Nephron (organoid): ENCODE measurements at regions not wholly inside any gene's neighbourhood (a gene's known extent, or its start where the extent isn't known, plus 50 kb on each side); places are given as distances from the start of the nearest gene placed in this dataset.

Source experiments
- H3K27ac Mint-ChIP-seq, 3 experiments: 2 replicates each; pipeline ENCODE4 v1.8.0; 2020; ENCODE audit warnings: mixed read lengths in 3 of 3, mild to moderate bottlenecking in 2 of 3, moderate library complexity in 1 of 3
- H3K27me3 Mint-ChIP-seq: 2 replicates; pipeline ENCODE4 v1.8.0; 2021; ENCODE audit warnings: low read depth, mild to moderate bottlenecking, moderate library complexity, mixed read lengths
- H3K36me3 Mint-ChIP-seq: 2 replicates; pipeline ENCODE4 v1.8.0; 2020; ENCODE audit warnings: low read depth, mixed read lengths
- H3K4me1 Mint-ChIP-seq: 2 replicates; pipeline ENCODE4 v1.8.0; 2020; ENCODE audit warnings: mixed read lengths
- H3K4me3 Mint-ChIP-seq, 3 experiments: 2 replicates each; pipeline ENCODE4 v1.8.0; 2020; ENCODE audit warnings: mild to moderate bottlenecking in 3 of 3, mixed read lengths in 3 of 3, moderate library complexity in 2 of 3
- H3K9me3 Mint-ChIP-seq: 2 replicates; pipeline ENCODE4 v1.8.0; 2020; ENCODE audit warnings: mixed read lengths
- CTCF ChIP-seq, 3 experiments: fragments of 200-600 bp; sonication (generic); IDR thresholded peaks; one replicate each; pipeline ENCODE4 v1.5.0; 2021; ENCODE audit warnings: antibody characterized with exemption in 3 of 3; ENCODE audit not compliant: unreplicated experiment in 3 of 3

GRCh38 chr1:208410409-208410808 is 166.2 kb upstream of the PLXNA2 start:
- no peaks in the 10 kb centered on the region for H3K36me3 Mint-ChIP-seq
- H3K9me3 Mint-ChIP-seq = no peaks in the 10 kb centered on the region
- no peak overlapping the region for H3K4me3 Mint-ChIP-seq
- no peak overlapping the region for H3K27ac Mint-ChIP-seq
- no peak for TF ChIP-seq CTCF (IDR thresholded peaks at IDR 0.05; ENCODE audit: unreplicated experiment in 3 of 3)
- H3K4me1 Mint-ChIP-seq = no peaks in the 10 kb centered on the region
- H3K27me3 Mint-ChIP-seq = no peaks in the 10 kb centered on the region

- TF ChIP-seq CTCF (IDR thresholded peaks at IDR 0.05; ENCODE audit: unreplicated experiment in 3 of 3) = no peak
- Mint-ChIP-seq H3K27me3 (peaks cover 7% of the 10 kb centered on the region), H3K36me3 (no peaks in the 10 kb centered on the region), H3K4me3 (no peak overlapping the region), H3K4me1 (no peaks in the 10 kb centered on the region), H3K27ac (no peak overlapping the region), H3K9me3 (no peaks in the 10 kb centered on the region)
Observed at GRCh38 chr1:208413006-208413405, 168.8 kb upstream of the PLXNA2 start.

GRCh38 chr1:208418667-208419066 is 174.5 kb upstream of the PLXNA2 start:
- H3K4me1 Mint-ChIP-seq = peaks cover 4% of the 10 kb centered on the region
- H3K9me3 Mint-ChIP-seq = no peaks in the 10 kb centered on the region
- no peaks in the 10 kb centered on the region for H3K36me3 Mint-ChIP-seq
- no peak overlapping the region for H3K27ac Mint-ChIP-seq
- peaks cover 16% of the 10 kb centered on the region for H3K27me3 Mint-ChIP-seq
- H3K4me3 Mint-ChIP-seq = no peak overlapping the region
- no peak for TF ChIP-seq CTCF (IDR thresholded peaks at IDR 0.05; ENCODE audit: unreplicated experiment in 3 of 3)

- Mint-ChIP-seq H3K9me3 (no peaks in the 10 kb centered on the region), H3K27me3 (peaks cover 16% of the 10 kb centered on the region), H3K4me1 (peaks cover 4% of the 10 kb centered on the region), H3K36me3 (no peaks in the 10 kb centered on the region), H3K27ac (no peak overlapping the region), H3K4me3 (no peak overlapping the region)
- TF ChIP-seq CTCF (IDR thresholded peaks at IDR 0.05; ENCODE audit: unreplicated experiment in 3 of 3) = no peak
Observed at GRCh38 chr1:208419746-208420420, 175.7 kb upstream of the PLXNA2 start.

- H3K27ac Mint-ChIP-seq = no peak overlapping the region
- peaks cover 16% of the 10 kb centered on the region for H3K27me3 Mint-ChIP-seq
- H3K4me1 Mint-ChIP-seq = peaks cover 4% of the 10 kb centered on the region
- TF ChIP-seq CTCF (IDR thresholded peaks at IDR 0.05; ENCODE audit: unreplicated experiment in 3 of 3) = no peak
- H3K9me3 Mint-ChIP-seq = no peaks in the 10 kb centered on the region
- no peak overlapping the region for H3K4me3 Mint-ChIP-seq
- H3K36me3 Mint-ChIP-seq = no peaks in the 10 kb centered on the region
Observed at GRCh38 chr1:208420696-208421095, 176.5 kb upstream of the PLXNA2 start.

GRCh38 chr1:208421486-208421885 is 177.3 kb upstream of the PLXNA2 start:
- Mint-ChIP-seq H3K27ac (no peak overlapping the region), H3K27me3 (peaks cover 16% of the 10 kb centered on the region), H3K4me1 (peaks cover 4% of the 10 kb centered on the region), H3K9me3 (no peaks in the 10 kb centered on the region), H3K36me3 (no peaks in the 10 kb centered on the region), H3K4me3 (no peak overlapping the region)
- no peak for TF ChIP-seq CTCF (IDR thresholded peaks at IDR 0.05; ENCODE audit: unreplicated experiment in 3 of 3)
